ENCODE measurements at regions not wholly inside any gene's neighbourhood (a gene's known extent, or its start where the extent isn't known, plus 50 kb on each side); places are given as distances from the start of the nearest gene placed in this dataset.

DNA sequence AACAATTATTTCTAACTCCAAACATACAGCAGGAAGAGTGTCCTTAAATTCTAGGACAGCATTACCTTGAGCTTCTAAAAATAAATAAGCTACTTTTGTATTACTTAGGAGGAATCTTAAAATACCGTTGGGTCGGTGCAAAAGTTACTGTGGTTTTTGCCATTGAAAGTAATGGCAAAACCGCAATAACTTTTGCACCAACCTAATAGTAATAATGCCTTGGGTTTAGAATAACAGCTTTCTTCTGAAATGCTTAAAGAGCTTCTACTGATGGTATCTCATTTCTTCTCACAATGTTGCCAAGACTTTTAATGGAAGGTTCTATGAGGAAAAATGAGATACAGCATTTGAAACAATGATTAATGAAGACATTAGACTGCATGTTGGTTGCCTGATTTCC, 179.9 kb downstream of the SEC16B start:
- DNase-seq (ENCODE audit: low spot score) = no peak

DNA sequence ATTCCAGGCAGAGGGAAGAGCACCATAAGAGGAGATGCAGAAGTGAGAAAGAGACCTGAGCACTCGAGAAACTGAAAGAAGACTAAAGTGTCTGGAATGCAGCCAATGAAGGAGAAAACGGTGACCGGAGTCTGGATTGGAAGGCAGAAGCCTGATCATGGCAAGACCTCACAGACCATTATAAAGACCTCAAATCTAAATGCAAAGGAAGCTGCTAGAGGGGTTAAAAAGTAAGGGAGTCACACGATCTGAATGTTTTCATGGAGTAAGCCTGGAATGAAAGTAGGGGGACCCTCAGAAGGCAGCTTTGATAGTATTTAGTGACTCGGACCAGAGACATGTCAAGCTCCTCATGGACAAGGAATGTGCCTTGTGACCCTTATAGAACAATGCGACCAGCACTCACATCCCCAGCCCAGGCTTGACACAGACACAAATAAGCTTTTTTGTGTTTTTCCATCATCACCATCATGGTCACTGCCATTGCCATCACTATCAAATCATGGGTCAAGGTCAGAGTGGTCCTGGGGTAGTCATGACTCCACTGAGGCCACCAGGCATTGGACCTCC, 183.6 kb downstream of the SEC16B start:
- no peak for DNase-seq (ENCODE audit: low spot score)

DNA sequence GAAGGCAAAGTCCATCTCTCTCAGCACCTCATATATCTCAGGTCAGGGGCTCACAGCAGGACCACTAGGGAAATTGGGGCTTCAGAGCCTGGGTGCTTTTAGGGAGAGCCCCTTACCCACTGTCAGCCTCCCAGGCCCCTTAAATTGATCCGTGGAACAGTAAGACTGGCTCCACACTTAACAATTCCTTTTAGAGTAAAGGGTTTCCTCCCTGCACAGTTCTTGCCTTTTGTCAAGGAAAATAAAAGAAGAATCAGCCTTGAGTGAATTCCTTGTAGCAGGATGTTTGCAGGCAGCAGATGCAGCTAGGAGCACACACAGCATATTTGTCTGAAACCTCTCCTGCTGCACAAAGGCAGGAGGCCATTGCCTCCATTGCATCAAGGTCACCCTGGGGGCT, 184.9 kb downstream of the SEC16B start:
- DNase-seq (ENCODE audit: low spot score) = no peak

DNA sequence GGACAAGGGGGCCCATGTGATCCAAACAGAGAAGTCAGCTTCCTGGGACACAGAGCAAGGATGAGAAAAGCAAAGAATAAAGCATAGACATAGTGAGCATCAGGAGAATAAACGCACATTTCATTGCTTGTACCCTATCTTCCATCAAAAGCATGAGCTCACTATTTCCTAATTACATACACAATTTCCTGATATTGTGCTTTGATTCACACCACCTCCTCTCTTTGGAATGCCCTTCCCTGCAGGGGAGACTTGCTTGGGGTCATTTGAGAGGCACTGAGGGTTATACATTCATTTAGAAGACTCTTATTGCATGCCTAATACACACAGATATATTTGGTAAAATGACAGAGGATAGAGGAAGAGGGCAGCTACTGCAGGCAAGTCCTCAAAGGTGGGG, 185.4 kb downstream of the SEC16B start:
- no peak for DNase-seq (ENCODE audit: low spot score)

DNA sequence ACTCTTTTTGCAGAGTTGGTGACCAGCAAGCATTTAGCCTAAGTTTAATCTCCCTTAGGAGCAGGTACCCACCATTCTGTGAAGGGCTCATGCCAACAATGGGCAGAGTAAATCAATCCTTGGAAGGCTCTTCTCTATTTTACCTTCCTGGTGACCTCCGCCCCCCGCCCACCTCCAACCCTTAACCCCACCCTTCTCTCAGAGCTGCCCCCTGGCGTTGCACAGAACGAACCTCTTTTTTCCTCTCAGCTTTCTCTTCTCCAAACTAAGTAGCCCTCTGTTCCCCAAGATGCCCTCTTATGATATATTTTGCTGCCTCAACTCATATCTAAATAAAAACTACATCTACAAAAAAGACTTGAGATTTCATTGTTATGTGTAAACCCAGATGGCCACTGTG, 186.8 kb downstream of the SEC16B start:
- DNase-seq (ENCODE audit: low spot score) = no peak

DNA sequence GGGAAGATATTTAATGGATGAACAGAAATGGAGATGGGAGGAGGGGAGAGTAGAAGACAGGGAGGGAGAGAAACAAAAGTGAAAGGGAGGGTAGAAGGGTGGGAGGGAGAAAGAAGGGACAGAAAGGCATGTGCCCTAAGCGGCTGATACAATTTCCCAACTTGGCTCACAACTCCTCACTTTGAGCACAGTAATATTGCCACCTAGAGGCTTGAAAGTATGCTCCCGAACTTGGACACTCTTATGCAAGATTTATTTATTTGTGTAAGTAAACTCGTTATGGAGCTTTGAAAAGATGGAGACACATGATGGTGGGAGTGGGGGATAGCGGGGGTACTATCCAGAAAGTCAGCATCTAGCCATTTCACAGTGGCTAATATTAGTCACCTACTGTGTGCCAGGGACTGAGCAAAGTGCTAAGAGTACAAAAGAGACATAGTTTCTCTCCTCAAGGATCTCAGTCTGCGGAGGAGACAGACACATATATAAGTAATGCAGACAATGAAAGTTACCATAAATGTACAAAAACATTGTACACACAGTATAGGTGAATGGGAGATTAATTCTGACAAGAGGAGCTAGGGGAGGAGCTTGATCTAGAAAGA, 189.7 kb downstream of the SEC16B start:
- peak; percentile 62 for DNase-seq (ENCODE audit: low spot score)

DNA sequence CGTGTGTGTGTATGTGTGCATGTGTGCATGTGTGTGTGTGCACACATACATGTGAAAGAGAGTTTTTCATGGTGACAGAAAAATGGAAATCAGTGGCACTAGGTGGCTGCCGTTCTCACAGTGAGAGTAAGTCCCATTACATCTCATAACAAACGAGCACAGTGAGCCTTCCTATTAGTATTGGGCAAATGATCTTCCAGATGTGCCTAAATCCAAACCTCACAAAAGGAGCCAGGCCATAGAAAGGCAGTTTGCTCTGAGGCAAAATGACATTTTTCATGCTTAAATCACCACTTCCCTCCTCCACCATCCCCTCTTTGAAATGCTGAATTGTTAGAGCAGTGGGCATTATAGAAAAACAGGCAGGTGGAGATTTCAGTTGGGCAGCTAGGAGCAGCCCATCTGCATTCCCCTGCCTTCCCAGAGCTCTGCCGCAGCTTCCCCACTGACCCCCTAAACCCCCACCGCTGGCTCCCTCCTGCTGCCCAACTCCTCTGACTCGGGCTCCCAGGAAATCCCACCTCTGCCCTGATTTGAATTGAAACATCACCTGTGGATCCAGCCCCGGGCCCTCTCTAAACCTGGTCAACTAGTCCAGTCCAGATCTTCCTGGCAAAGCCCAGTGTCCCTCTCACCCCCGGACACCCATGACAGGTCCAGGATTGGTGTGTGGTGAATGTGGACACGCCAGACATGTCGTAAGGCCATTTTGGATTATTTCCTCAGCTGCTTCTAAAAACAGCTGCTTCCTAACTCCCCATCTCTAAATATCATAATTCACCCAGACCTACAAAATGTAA, 190.5 kb downstream of the SEC16B start:
- no peak for DNase-seq (ENCODE audit: low spot score)

DNA sequence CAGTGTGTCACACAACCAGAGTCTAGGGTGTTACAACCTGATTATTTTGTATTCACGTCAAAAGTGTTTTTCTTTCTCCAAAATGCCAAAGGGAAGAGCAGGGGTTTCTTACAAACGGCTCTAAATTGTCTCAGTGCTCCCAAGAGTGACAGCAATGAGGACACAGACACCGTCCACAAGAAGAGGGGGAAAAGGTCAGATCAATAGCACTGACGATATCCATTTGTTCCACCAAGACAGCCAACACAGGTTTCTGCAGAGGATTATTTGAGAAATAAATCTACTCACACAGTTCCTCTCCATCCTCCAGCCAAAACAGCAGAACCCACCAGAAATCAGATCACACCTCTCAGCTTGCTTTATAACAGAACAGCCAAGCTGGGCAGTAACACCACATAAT, 193.9 kb downstream of the SEC16B start:
- DNase-seq (ENCODE audit: low spot score) = no peak

DNA sequence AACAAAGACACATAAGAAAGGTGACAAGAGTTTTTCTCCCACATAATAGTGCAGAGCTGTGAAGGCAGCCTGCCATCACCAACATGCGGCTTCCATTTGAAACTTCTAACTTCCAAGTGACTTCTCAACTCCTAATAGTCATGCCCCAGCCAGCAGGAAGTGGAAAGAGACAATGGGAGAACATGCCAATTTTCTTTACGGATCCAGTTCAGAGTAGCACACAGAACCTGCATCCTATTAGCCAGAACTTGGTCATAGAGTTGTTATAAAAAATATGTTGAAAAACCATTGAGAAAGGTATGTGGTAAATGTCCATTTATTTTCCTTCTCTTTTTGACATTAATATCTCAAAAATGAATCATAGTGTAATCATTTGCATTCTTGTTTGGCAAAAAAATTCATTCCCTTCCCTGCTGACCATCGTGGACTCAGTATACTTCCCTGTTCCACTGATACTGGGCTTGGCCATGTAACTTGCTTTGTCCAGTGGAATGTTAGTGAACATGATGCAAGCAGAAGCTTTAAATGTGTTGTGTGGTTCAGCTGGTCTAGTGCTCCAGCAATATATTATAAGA, 197.4 kb downstream of the SEC16B start:
- DNase-seq (ENCODE audit: low spot score) = no peak

DNA sequence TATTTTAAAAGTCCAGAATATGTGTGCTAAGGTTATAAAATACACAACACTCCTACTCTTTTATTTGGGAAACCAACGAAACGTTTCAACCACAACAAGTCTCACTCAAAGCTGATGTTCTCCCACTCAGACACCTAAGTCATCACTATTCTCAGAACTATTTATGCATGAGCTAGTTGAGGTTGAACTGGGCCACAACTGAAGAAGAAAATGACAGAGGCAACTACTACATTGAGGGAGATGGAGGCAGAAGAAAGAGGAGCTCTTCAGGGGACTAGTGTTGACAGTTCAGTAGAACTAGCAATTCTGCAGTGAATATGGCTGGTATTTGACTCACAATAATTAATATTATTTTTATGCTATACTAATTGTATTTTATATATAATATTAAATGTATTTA, 198.2 kb downstream of the SEC16B start:
- no peak for DNase-seq (ENCODE audit: low spot score)

DNA sequence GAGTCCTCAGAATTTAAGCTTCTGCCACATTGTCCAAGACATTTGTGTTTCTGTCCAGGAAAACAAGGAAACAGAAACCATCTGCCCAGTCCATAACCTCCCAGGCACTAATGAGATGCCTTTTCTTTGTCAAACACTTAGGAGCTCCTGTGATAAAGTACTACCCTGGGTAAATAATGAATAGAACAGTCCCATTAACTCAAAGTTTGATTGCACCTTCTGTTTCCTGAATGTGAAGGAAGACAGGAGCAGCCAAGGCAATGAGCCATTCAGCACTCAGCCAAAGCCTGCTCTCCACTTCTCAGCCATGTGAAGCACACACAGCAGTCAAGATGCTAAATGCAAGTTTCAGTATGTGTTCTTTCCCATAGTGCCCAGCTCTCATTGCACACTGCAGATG, 199.8 kb downstream of the SEC16B start:
- DNase-seq (ENCODE audit: low spot score) = no peak

DNA sequence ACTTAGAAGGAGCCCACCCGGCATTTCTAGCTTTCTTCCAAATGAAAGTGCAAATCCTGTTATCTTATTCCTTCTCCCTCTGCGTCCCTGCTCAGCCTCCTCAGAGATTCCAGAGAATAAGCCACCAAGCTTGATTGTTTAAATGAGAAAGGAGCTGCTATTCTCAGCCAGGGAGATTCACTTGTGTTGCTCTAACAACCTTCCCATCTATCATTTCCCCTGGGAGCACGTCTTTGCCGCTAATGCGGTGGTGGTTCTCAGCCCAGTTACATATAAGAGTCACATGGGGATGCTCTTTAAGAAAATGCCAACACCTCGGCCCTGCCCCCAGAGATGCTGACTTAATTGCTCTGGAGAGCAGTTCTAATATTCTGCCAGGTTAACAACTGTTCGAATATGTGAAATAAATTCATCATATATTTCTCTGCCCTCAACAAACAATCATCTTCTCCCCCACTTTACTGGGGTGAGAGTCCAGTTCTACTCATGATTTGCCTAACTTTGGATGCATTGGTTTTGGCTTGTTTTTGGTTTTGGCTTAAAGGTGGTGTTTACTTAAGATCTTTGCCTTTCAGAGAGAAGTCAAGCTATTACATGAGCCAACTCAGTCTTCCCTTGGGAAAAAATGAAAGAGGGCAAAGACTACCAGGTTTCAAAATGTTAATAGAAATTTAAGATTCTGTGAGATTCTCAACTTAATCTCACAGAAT, 213.9 kb downstream of the SEC16B start:
- DNase-seq (ENCODE audit: low spot score) = peak; percentile 41

DNA sequence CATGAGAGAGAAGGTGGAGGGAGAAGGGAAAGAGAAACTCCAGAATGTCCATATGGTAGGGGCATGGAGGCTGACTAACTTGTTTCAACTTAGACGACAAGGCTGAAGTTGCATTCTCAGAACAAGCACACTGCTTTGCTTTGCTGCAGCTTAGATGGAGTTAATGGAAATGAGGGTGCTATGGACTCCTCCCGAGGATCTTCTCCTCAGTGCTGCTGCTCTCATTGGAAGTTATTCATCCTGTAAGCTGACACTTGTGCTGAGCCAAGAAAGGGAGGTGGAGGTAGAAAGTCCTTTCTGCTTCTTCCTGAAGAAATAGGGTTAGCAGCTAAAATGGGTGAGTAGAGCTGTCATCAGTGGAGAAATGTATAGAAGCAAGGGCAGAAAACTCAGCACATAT, 215.3 kb downstream of the SEC16B start:
- DNase-seq (ENCODE audit: low spot score) = no peak

DNA sequence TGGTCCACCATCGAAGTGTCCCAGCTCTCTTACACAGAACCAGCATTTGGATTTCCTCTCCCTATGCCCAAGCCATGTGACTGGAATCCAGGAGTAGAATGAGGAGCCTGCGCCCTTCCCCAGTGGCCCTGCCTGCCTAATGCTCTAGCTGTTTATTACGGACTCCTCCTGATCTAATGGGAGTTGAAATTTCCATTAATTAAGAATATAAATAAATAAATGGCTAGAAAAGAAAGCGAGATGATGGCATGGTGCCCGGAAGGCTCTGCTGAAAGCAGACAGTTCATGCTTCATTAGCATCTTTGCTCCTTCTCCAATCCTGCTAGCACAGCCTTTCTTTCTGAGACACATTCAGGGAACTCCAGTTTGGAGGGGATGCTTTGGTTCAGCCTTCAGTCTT, 216.2 kb downstream of the SEC16B start:
- DNase-seq (ENCODE audit: low spot score) = no peak

DNA sequence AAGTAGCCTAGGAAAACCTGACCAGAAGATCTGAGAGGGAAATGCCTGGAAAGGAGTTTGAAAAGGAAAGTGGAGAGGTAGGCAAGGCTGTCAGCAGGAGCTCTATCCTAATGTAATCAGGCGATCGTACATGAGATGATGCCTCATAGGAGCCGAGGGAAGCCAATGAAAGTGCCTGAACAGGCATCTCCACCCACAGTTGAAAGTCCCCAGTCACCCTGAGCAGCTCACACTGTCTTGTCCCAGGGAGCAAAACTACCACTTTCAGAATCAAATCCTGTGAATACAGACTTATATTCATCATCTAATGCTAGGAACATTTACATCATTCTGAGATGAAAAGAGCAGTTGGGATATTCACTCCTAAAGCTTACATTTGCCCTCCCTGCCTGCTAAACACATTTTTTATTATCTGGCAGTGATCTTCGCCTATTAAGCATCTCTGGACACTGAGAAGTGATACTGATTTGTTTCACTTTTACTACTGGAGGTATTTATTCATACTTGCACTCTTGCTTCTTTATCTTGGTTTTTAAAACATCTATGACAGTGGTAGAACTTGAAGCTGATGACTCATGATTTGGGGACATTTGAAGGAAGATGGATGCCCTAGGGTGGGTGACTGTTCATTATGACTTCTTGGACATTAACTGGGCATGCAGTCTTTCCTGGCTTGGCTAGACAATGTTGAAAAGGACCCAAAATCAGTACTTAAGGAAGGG, 221.6 kb downstream of the SEC16B start:
- no peak for DNase-seq (ENCODE audit: low spot score)

DNA sequence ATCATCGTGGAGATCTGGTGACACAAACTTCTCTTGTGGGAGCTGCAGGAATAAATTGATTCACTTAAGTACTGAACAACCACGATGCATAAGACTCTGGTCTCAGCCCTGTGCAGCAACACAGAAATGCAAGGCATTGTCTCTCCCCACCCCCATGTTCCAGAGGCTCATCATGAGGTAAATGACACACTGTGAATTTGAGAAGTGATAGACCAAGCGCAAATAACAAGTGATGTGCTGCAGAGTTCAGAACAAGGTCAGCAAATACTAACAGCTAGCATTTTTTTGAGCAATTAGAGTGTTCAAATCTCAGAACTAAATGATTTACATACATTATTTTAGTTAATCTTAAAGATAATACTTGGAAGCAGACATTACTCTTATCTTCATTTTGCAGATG, 223.7 kb downstream of the SEC16B start:
- DNase-seq (ENCODE audit: low spot score) = no peak

DNA sequence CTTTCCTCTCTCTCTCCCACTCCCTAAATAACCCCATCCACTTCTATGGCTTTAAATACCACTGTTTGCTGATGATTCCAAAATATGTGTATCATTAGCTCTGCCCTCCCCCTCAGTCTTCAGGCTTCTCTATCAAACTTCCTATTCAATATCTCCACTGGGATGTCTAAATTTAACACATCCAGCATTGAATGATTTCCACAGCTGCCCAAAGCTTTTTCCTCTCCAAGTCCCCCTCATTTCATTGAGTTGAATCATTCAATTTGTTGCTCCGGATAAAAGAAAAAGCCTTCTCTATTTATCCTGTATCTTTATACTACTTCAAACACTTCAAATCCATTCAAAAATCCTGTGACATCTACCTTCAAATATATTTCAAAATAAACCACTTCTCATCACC, 225.0 kb downstream of the SEC16B start:
- DNase-seq (ENCODE audit: low spot score) = no peak

DNA sequence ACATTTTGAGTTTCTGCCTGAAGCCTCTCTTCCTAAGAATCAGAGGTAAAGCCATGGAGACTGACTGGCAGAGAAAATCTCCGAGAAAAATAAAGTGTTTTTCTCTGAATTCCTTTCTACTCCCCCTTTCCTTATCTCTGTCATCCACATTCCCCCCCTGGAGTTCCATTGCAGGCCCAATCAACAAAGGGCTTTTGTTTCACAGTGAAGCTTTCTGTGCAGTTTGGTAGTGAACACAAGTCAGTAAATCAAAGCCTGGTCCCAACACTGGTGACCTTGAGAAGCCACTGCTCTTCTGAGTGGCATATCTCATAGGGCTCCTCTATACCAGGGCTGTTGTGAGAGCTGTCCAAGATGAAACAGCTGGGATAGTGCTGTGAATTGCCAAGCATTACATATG, 228.4 kb downstream of the SEC16B start:
- DNase-seq (ENCODE audit: low spot score) = no peak

DNA sequence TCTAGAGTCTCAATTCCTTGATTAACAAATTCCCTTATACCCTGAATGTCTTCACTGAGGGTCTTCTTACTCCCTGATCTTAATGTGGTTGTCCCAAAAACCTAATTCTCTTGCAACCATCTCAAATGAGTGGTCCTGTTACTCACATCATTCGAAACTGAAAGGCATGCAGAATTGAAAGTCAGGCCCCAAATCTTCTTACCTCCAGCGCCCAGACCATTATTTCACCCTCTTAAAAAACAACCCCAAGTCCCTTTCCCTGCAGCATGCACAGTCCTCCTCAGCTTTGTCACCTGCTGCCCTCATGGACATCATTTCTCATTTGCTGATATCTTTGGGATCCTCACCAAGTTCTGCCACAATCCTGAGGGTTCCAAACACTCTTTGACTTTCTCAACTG, 230.1 kb downstream of the SEC16B start:
- no peak for DNase-seq (ENCODE audit: low spot score)

DNA sequence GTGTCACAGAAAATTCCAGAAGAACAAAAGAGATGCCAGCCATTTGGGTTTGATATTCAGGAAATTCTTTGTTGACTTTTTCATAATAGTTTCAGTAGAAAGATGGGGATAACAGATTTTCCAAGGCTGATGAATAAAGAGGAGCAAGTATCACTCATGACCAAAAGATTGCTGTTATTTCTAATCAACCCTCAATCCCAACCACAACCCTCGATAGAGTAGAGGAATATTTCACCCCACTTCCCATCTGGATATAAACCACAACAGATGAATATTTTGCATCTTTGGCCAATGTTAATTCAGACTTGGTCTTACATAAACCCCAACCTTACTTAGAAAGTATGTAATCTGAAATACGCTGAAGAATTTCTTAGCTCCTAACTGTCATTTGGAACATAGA, 232.4 kb downstream of the SEC16B start:
- no peak for DNase-seq (ENCODE audit: low spot score)

DNA sequence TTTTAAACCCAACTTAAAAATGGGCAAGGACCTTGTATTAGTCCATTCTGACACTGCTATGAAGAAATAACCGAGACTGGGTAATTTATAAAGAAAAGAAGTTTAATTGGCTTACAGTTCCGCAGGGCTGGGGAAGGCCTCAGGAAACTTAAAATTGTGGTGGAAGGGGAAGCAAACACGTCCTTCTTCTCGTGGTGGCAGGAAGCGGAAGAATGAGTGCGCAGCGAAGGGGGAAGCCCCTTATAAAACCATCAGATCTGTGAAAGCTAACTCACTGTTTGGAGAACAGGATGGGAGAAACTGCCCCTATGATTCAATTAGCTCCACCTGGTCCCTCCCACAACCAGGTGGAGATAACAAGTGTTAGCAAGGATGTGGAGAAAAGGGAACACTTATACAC, 237.7 kb downstream of the SEC16B start:
- DNase-seq (ENCODE audit: low spot score) = no peak

DNA sequence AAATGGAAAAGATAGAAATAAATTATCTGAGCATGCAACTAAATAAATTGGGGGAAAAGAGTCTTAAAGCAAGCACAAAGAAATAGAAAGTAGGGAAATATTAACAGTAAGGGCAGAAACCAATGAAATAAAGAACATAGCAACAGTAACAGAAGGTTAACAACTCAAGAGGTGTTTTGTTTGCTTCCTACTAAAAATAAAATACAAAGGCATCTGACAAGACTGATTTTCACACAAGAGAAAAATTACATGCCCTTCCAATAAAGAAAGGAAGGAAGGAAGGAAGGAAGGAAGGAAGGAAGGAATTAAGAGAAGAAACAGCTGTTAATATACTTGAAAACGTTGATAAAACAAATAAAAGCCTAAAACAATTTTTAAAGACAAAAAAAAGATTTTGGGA, 240.2 kb downstream of the SEC16B start:
- no peak for DNase-seq (ENCODE audit: low spot score)

Data from D341Med (cell line).